ENCODE measurements at regions not wholly inside any gene's neighbourhood (a gene's known extent, or its start where the extent isn't known, plus 50 kb on each side); places are given as distances from the start of the nearest gene placed in this dataset.

GRCh38 chr17:71502443-71502842 is 618.4 kb upstream of the SOX9 start:
- WGBS = 90% methylated on average over 1 of the region's 1 CpG
- H3K9ac ChIP-seq (ENCODE audit: low read depth in 1 of 2, low read length in 2 of 2) = no peak overlapping the region
- H3K4me1 ChIP-seq (ENCODE audit: control insufficient read depth in 4 of 4, insufficient read depth in 4 of 4, low read length in 3 of 4) = no peaks in the 10 kb centered on the region
- DNase-seq (ENCODE audit: low spot score) = no peak
- no peaks in the 10 kb centered on the region for H3K36me3 ChIP-seq (ENCODE audit: control insufficient read depth in 4 of 4, insufficient read depth in 3 of 4, low read depth in 1 of 4, low read length in 3 of 4)
- no peak overlapping the region for H3K27ac ChIP-seq (ENCODE audit: low read depth in 1 of 2, low read length in 2 of 2)
- no peak for TF ChIP-seq REST (IDR thresholded peaks at IDR 0.05)
- TF ChIP-seq FOXA2 (IDR thresholded peaks at IDR 0.05) = no peak
- TF ChIP-seq GABPA (IDR thresholded peaks at IDR 0.05 in 1 of 2, conservative IDR thresholded peaks at IDR 0.05 in 1 of 2) = no peak
- TF ChIP-seq NR2F2 (IDR thresholded peaks at IDR 0.05) = no peak
- no peak for TF ChIP-seq SP1 (IDR thresholded peaks at IDR 0.05)
- TF ChIP-seq HNF4A (conservative IDR thresholded peaks at IDR 0.05) = no peak
- no peak overlapping the region for H3K4me3 ChIP-seq (ENCODE audit: low read depth in 1 of 3, low read length in 3 of 3)
- H3K9me3 ChIP-seq (ENCODE audit: control insufficient read depth in 4 of 4, low read length in 3 of 4) = no peaks in the 10 kb centered on the region
- H3K27me3 ChIP-seq (ENCODE audit: control insufficient read depth in 4 of 4, insufficient read depth in 4 of 4, low read length in 3 of 4) = peaks cover 0 to 3% (median 0%) of the 10 kb centered on the region in 4 donors

GRCh38 chr17:71503710-71504465 is 616.9 kb upstream of the SOX9 start:
- Histone ChIP-seq H3K9me3 (ENCODE audit: control insufficient read depth in 4 of 4, low read length in 3 of 4) (no peaks in the 10 kb centered on the region), H3K27me3 (ENCODE audit: control insufficient read depth in 4 of 4, insufficient read depth in 4 of 4, low read length in 3 of 4) (peaks cover 0 to 3% (median 0%) of the 10 kb centered on the region in 4 donors), H3K4me1 (ENCODE audit: control insufficient read depth in 4 of 4, insufficient read depth in 4 of 4, low read length in 3 of 4) (no peaks in the 10 kb centered on the region), H3K27ac (ENCODE audit: low read depth in 1 of 2, low read length in 2 of 2) (no peak overlapping the region), H3K4me3 (ENCODE audit: low read depth in 1 of 3, low read length in 3 of 3) (no peak overlapping the region), H3K9ac (ENCODE audit: low read depth in 1 of 2, low read length in 2 of 2) (no peak overlapping the region), H3K36me3 (ENCODE audit: control insufficient read depth in 4 of 4, insufficient read depth in 3 of 4, low read depth in 1 of 4, low read length in 3 of 4) (no peaks in the 10 kb centered on the region)
- DNase-seq (ENCODE audit: low spot score) = no peak
- no peak for TF ChIP-seq HNF4A (conservative IDR thresholded peaks at IDR 0.05)
- TF ChIP-seq MAX (IDR thresholded peaks at IDR 0.05) = no peak
- TF ChIP-seq JUND (IDR thresholded peaks at IDR 0.05) = no peak
- no peak for TF ChIP-seq RXRA (IDR thresholded peaks at IDR 0.05)
- TF ChIP-seq HNF4G (IDR thresholded peaks at IDR 0.05) = no peak
- TF ChIP-seq REST (IDR thresholded peaks at IDR 0.05) = no peak
- TF ChIP-seq, protein P1, sequence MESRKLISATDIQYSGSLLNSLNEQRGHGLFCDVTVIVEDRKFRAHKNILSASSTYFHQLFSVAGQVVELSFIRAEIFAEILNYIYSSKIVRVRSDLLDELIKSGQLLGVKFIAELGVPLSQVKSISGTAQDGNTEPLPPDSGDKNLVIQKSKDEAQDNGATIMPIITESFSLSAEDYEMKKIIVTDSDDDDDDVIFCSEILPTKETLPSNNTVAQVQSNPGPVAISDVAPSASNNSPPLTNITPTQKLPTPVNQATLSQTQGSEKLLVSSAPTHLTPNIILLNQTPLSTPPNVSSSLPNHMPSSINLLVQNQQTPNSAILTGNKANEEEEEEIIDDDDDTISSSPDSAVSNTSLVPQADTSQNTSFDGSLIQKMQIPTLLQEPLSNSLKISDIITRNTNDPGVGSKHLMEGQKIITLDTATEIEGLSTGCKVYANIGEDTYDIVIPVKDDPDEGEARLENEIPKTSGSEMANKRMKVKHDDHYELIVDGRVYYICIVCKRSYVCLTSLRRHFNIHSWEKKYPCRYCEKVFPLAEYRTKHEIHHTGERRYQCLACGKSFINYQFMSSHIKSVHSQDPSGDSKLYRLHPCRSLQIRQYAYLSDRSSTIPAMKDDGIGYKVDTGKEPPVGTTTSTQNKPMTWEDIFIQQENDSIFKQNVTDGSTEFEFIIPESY (IDR thresholded peaks at IDR 0.05) = no peak
- TF ChIP-seq RAD21 (IDR thresholded peaks at IDR 0.05) = no peak
- no peak for TF ChIP-seq FOXA1 (IDR thresholded peaks at IDR 0.05)
- no peak for TF ChIP-seq CTCF (IDR thresholded peaks at IDR 0.05; ENCODE audit: low read depth, low read length, missing input control)
- 67% methylated on average over 6 of the region's 6 CpGs for WGBS

All from liver (tissue), 8 donors.